ENCODE measurements at regions not wholly inside any gene's neighbourhood (a gene's known extent, or its start where the extent isn't known, plus 50 kb on each side); places are given as distances from the start of the nearest gene placed in this dataset.

GRCh38 chr5:68968429-68968828 lies 125.4 kb upstream of the SLC30A5 start:
- no peak for TF ChIP-seq CTCF (IDR thresholded peaks at IDR 0.05)
- TF ChIP-seq POLR2A (IDR thresholded peaks at IDR 0.05), result no peak

All from ovary (tissue), 3 donors.